AG08395 (cell line): ENCODE measurements at regions not wholly inside any gene's neighbourhood (a gene's known extent, or its start where the extent isn't known, plus 50 kb on each side); places are given as distances from the start of the nearest gene placed in this dataset.
A peak's percentile ranks its signal among the peaks of the same experiment; 100 is the strongest.
"Not testable (repeated sequence)": the region's sequence is repeated elsewhere in the genome, so short reads cannot be mapped to it uniquely, and the experiment has no call there.

Experiments
- DNase-seq: peaks from one replicate; pipeline ENCODE4 v3.0.0; 2012; ENCODE audit warnings: mixed read lengths, low spot score

DNA sequence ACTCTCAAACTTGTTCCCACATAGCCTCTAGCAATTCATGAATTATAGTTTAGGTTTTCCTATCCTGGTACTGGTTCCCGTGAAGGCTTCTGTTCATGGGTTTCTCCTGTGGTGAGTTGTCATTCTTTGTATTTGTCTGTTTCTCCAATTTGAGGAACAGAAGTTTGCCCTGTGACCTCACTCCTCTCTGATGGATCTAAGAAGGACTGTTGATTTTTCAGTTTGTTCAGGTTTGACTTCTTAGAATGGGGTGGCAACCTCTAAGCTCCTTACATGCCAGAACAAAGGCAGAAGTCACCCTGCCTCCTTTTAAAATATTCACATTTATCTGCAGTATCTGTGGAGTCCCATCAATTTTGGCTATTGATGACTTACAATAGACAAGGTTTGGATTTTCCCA lies 354.0 kb downstream of the SPRY2 start:
- no peak for DNase-seq

- DNase-seq = not testable (repeated sequence)
Observed at GRCh38 chr13:79974935-79975650, 365.8 kb downstream of the SPRY2 start.

DNA sequence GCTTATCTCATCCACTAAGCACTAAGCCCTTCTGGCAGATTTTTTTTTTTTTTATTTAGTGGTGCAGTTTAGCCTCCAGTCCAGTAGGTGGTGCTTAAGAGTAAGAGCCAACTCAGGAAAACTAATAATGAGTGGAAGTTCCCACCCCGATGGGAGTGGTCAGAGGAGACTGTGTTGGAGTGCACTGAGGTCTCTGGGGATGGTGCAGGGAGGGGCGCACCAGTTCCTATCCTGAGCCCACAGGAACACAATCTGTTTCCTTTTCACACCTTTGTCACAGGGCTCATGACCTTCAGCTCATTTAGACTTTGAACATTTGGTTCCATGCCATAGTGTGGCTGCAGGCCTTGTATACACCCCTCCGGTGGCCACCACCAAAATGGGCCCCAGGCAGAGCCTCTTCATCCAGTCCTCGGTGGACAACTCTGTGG lies 367.4 kb downstream of the SPRY2 start:
- no peak for DNase-seq

DNA sequence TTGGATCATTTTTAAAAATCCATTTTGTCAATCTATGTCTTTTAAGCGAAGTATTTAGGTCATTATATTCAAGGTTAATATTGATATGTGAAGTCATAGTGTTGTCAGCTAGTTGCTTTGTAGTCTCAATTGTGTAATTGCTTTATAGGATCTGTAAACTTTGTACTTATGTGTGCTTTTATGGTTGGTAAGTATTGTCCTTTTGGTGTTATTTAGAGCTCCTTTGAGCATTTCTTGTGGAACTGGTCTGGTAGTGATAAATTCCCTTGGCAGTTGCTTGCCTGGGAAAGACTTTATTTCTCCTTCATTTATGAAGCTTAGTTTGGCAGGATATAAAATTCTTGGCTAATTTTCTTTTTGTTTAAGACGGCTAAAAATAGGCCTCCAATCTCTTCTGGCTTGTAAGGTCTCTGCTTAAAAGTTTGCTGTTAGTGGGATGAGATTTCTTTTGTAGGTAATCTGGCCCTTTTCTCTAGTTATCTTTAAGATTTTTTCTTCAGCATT lies 368.8 kb downstream of the SPRY2 start:
- no peak for DNase-seq

GRCh38 chr13:79966493-79966895 lies 374.4 kb downstream of the SPRY2 start:
- DNase-seq = no peak

DNA sequence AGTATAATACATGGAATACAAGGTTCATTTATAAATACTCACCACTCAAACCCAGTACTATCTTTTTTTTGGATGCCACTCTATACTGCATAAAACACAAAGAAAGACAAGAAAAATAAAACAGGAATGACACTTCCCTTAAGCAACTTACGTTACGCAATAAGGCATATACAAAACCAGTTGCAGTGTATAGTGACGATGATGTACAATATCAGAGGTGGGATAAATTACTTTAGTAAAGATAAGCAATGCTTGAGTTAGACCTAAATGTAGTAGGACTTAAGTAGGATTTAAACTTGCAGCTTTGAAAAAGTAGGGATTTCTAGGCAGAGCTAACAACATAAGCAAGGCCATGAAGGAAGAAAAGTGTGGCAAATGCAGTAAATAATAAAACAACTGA lies 374.9 kb downstream of the SPRY2 start:
- no peak for DNase-seq

- no peak for DNase-seq
Observed at GRCh38 chr13:79946556-79946955, 394.4 kb downstream of the SPRY2 start.

DNA sequence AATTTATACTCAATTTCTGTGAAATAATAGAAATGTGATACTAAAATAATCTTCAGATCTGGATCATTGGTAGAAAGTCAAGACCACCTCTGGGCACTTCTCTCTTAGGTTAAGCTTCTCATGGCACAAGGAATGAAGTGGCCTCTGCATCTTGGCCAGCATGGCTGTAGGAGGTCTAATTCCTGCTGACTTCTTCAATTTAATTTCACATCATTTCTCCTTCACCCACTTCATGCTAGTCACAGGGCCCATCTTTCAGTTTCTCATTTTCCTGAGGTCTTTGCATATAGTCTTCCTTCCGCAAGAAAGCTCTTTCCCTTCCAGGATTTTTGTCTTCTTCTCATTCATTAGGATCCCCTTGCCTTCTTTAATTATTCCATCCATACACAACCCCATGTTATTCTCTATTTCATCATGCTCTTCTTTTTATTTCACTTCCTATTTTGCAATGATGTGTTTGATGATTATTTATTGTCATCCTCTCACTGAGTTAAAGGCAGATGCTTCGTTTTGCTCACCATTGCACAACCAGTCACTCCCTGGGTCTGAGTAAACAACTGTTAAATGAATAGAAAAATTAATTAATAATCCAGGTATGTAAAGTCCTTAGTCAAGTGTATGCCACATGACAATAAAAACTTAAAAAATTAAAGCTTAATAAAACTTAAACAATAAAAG lies 397.4 kb downstream of the SPRY2 start:
- no peak for DNase-seq

GRCh38 chr13:79941752-79942151 lies 399.2 kb downstream of the SPRY2 start:
- no peak for DNase-seq

GRCh38 chr13:79939689-79940088 lies 401.2 kb downstream of the SPRY2 start:
- no peak for DNase-seq

GRCh38 chr13:79937771-79938216 lies 403.1 kb downstream of the SPRY2 start:
- no peak for DNase-seq

- no peak for DNase-seq
Observed at GRCh38 chr13:79937311-79937710, 403.6 kb downstream of the SPRY2 start.

DNA sequence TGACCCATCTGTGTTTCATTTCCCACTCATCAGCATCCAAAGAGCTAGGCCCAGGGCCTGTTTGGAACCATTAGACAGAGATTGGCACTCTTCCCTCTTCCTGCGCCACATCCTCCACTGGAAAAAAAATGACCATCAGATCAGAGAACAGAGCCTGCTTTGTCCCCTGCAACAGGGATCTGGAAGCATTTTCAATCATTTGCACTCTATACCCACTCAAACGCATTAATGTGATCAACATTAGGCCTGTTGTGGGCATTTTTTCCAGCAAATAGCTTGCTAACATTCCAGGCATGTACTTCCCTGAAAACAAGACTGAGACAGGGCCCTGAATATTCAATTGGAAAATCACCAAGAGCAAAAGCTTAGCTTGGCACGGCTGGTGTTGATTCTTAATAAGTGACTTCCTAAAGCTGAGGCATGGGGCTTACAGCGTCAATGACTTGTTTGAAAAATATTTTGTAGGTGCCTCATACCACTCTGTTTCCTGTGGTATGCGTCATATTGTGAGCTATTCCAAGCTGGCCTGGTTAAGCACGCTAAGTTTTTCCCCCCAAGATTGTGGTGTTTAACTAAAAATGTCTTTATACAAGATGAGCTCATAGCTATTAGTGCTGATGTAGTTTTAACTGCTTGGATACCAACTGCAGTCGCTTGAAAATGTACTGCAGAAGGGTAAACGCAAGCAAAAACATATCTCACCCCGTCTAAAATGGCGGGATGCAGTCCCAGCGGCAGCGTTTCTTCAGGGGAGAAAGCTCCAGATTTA lies 404.4 kb downstream of the SPRY2 start:
- DNase-seq = peak; percentile 93

DNA sequence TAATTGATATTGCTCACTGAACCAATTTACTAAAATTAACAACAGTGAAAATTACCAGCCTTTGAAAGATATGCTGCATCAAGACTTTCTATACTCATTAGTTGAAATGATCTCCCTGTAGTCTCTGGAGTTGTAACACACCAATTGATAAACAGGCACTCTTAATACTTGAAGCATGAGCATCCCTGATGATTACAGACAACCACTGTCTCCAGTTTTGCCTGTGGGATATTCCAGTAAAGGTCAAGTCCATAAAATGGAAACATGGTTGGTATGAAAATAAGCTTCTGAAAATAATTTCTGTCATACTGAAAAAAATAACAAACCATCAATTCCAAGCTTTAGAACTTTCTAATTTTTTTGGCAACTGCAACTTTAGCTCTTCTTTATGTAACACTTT lies 405.8 kb downstream of the SPRY2 start:
- DNase-seq = peak; percentile 20

GRCh38 chr13:79933389-79933788 lies 407.5 kb downstream of the SPRY2 start:
- no peak for DNase-seq

DNA sequence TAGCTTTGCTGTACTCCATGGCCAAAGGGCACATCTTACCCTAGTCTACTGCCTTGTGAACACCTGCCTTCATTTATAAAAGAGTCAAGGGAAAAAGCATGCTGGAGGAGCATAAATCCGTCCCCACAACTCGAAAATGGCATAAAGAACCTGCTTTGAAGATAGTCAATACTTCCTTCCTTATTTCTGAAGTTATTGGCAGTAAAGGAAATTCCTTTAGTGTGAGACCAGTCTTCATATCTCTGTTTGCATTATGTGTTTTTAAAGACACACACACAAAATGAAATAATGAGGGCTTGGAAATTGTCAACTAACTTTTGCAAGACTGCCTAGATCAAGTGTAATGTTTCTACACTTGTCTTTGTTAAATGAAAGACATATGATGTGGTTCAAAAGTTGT lies 408.4 kb downstream of the SPRY2 start:
- no peak for DNase-seq

DNA sequence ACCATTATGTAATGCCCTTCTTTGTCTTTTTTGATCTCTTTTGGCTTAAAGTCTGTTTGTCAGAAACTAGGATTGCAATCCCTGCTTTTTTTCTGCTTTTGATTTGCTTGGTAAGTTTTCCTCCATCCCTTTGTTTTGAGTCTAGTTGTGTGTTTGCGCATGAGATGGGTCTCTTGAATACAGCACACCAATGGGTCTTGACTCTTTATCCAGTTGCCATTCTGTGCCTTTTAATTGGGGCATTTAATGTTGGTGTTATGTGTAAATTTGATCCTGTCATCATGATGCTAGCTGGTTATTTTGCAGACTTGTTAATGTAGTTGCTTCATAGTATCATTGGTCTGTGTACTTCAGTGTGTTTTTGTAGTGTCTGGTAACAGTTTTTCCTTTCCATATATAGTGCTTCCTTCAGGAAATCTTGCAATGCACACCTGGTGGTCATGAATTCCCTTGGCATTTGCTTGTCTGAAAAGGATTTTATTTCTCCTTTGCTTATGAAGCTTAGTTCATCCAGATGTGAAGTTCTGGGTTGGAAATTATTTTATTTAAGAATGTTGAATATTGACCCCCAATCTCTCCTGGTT lies 416.9 kb downstream of the SPRY2 start:
- DNase-seq = not testable (repeated sequence)

DNA sequence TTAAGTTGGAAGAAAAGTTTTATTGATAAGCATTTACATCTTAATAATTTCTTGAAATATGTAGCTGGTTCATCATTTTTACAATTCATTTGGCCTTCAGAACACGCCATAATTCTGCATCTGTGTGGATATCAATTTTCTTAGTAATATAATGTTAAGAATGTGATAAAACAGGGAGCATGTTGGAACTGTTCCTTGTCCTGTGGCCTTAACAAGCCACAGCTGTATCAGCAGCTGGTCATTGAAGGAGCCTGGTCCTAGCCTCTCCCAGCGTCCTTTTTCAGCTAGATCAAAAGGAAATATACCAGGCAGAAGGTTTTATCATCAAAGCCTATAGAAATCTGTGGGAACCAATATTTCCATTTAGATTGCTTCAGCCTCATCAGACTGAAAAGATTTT lies 421.8 kb downstream of the SPRY2 start:
- no peak for DNase-seq

DNA sequence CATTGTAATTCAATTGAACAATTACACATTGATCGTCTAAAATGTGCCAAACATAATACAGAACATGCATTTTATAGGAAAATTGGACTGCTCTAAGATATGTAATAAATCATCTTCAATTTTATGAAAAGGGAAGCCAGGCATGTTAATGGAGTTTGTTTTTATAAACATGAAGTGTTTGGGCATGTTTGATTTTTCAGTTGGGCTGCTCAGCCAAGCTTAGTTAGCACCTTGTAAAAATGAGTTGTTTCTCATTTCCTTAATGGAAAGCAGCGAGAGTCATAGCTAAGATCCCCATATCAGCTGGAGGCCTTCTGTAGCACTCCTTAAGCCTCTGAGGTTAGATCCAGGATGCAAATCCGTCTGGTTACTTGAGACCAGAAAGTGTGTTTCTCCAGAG lies 422.3 kb downstream of the SPRY2 start:
- peak; percentile 12 for DNase-seq

DNA sequence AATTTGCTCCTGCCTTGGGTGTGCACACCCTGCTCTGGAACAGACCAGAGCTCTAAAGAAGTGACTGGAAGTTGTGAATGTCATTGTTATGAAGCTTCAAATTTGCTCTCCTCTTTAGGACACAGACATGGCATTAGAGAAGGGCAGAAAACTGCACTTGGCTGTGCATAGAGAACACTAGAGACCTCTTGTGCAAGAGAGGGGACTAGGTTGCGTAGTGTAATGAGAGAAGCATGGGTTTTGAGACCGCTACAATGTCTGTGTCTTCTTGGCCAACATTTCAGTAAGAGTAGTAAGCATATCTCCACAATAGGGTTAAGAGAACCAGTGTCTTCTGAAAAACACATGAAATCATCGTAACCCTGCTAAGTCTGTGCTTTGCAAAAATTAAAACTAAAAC lies 423.3 kb downstream of the SPRY2 start:
- DNase-seq = no peak

DNA sequence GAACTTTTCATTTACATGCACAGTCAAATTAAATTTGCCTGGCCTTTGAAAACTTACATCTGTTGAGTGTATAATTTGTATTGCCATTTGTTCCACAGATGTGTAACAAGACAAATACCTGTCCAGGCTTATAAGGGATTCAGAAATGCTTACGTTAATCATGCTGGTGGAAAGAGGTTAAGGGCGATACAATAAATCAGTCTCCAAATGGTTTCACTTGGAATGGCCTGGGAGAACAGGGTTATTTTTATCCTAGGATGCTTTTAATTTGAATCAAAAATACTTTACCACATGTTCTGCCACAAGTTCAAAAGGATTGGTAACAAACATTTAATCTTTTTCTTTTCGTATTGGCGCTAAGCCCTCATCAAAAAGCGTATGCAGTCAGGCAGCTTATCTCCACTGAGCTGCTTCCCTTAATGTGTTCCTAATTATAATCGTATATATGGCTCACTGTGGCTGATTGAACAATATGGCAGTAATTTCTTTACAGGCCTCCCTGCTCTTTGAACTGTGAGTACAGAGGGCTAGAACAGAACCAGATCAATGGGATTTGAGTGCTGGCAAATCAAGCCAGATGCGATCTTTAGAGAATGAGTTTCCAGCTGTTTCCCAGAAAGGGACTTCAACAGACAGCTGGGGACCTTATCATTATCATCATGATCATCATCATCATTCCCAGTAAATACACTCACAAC lies 425.7 kb downstream of the SPRY2 start:
- no peak for DNase-seq
